ENCODE measurements at regions not wholly inside any gene's neighbourhood (a gene's known extent, or its start where the extent isn't known, plus 50 kb on each side); places are given as distances from the start of the nearest gene placed in this dataset.

- DNase-seq (ENCODE audit: low read depth) = no peak
Measured at GRCh38 chr1:5497503-5497902, 494.7 kb downstream of the NPHP4 start.

- no peak for DNase-seq (ENCODE audit: low read depth)
Measured at GRCh38 chr1:5495596-5496410, 496.4 kb downstream of the NPHP4 start.

GRCh38 chr1:5494518-5494917 lies 497.7 kb downstream of the NPHP4 start:
- no peak for DNase-seq (ENCODE audit: low read depth)

GRCh38 chr1:5493851-5494311 lies 498.3 kb downstream of the NPHP4 start:
- DNase-seq (ENCODE audit: low read depth) = no peak

GRCh38 chr1:5493275-5493674 lies 498.9 kb downstream of the NPHP4 start:
- no peak for DNase-seq (ENCODE audit: low read depth)

GRCh38 chr1:5492846-5493245 lies 499.4 kb downstream of the NPHP4 start:
- no peak for DNase-seq (ENCODE audit: low read depth)

- DNase-seq (ENCODE audit: low read depth) = no peak
Measured at GRCh38 chr1:5491207-5491904, 500.9 kb downstream of the NPHP4 start.

GRCh38 chr1:5490635-5491034 lies 501.6 kb downstream of the NPHP4 start:
- no peak for DNase-seq (ENCODE audit: low read depth)

- no peak for DNase-seq (ENCODE audit: low read depth)
Measured at GRCh38 chr1:5488448-5488847, 503.8 kb downstream of the NPHP4 start.

GRCh38 chr1:5485968-5486696 lies 506.1 kb downstream of the NPHP4 start:
- DNase-seq (ENCODE audit: low read depth) = no peak

- no peak for DNase-seq (ENCODE audit: low read depth)
Measured at GRCh38 chr1:5485436-5485835, 506.8 kb downstream of the NPHP4 start.

- DNase-seq (ENCODE audit: low read depth) = no peak
Measured at GRCh38 chr1:5484451-5485165, 507.6 kb downstream of the NPHP4 start.

- peak; percentile 31 for DNase-seq (ENCODE audit: low read depth)
Measured at GRCh38 chr1:5481889-5482288, 510.3 kb downstream of the NPHP4 start.

GRCh38 chr1:5480906-5481305 lies 511.3 kb downstream of the NPHP4 start:
- no peak for DNase-seq (ENCODE audit: low read depth)

GRCh38 chr1:5479876-5480646 lies 512.2 kb downstream of the NPHP4 start:
- no peak for DNase-seq (ENCODE audit: low read depth)

- DNase-seq (ENCODE audit: low read depth) = no peak
Measured at GRCh38 chr1:5478961-5479360, 513.3 kb downstream of the NPHP4 start.

GRCh38 chr1:5478156-5478695 lies 514.0 kb downstream of the NPHP4 start:
- no peak for DNase-seq (ENCODE audit: low read depth)

- DNase-seq (ENCODE audit: low read depth) = no peak
Measured at GRCh38 chr1:5477716-5478115, 514.5 kb downstream of the NPHP4 start.

GRCh38 chr1:5475572-5475971 lies 516.7 kb downstream of the NPHP4 start:
- DNase-seq (ENCODE audit: low read depth) = no peak

GRCh38 chr1:5473268-5473667 lies 519.0 kb downstream of the NPHP4 start:
- DNase-seq (ENCODE audit: low read depth) = no peak

GRCh38 chr1:5466487-5466886 lies 525.7 kb downstream of the NPHP4 start:
- no peak for DNase-seq (ENCODE audit: low read depth)

Measured in activated T-cell treated with anti-CD3 and anti-CD28 coated beads for 48 hours (primary cell).